SK-N-SH (cell line): ENCODE measurements at regions not wholly inside any gene's neighbourhood (a gene's known extent, or its start where the extent isn't known, plus 50 kb on each side); places are given as distances from the start of the nearest gene placed in this dataset.

Experiments
- CTCF ChIA-PET: fragments of 300-600, 350-600 bp; formaldehyde crosslinking; extraction: SDS; loops from one replicate; lab custom pipeline; 2021; lab: Yijun Ruan, JAX
- POLR2A ChIA-PET: fragments of 350-600 bp; sonication (Branson Sonifier 250); formaldehyde crosslinking; extraction: SDS; loops from one replicate; lab custom pipeline; 2020; ENCODE audit warnings: antibody characterized with exemption, inconsistent platforms; lab: Yijun Ruan, JAX
- DNase-seq: peaks from one replicate; pipeline ENCODE4 v3.0.0; 2012
- H2AFZ ChIP-seq: fragments of 200-600 bp; sonication (generic); 2 replicates; pipeline ENCODE4 v1.8.1; 2016; ENCODE audit warnings: antibody characterized with exemption, mild to moderate bottlenecking, low read depth
- H3F3A ChIP-seq: fragments of 200-600 bp; sonication (generic); replicated peaks from 2 replicates; pipeline ENCODE3; 2016; ENCODE audit warnings: antibody characterized with exemption, mild to moderate bottlenecking; ENCODE audit not compliant: insufficient read depth
- H3K27ac ChIP-seq, 2 experiments: fragments of 200-500 bp in 1 of 2; fragments of 200-600 bp in 1 of 2; sonication (Bioruptor generic) in 1 of 2; sonication (generic), shearing (Covaris generic) in 1 of 2; 2 replicates each; pipeline versions ENCODE4 v1.5.1 to v1.6.1; 2014 to 2016; ENCODE audit warnings: low read depth in 2 of 2, inconsistent platforms in 1 of 2, low read length in 1 of 2, mild to moderate bottlenecking in 1 of 2, mixed read lengths in 1 of 2
- H3K27me3 ChIP-seq: fragments of 200-600 bp; sonication (generic), shearing (Covaris generic); 2 replicates; pipeline ENCODE4 v1.6.1; 2016; ENCODE audit warnings: mixed run types; ENCODE audit not compliant: insufficient read depth
- H3K36me3 ChIP-seq, 2 experiments: fragments of 200-500 bp in 1 of 2; fragments of 200-600 bp in 1 of 2; sonication (Bioruptor generic) in 1 of 2; sonication (generic) in 1 of 2; replicated peaks in 1 of 2; 2 replicates each; pipeline versions ENCODE3 to v1.5.1; 2014 to 2016; ENCODE audit warnings: low read length in 1 of 2, mild to moderate bottlenecking in 1 of 2; ENCODE audit not compliant: insufficient read depth in 2 of 2, control insufficient read depth in 1 of 2
- H3K4me1 ChIP-seq, 2 experiments: fragments of 200-500 bp in 1 of 2; fragments of 200-600 bp in 1 of 2; sonication (Bioruptor generic) in 1 of 2; sonication (generic), shearing (Covaris generic) in 1 of 2; 2 replicates each; pipeline versions ENCODE4 v1.5.1 to v1.6.1; 2014 to 2016; ENCODE audit warnings: low read depth in 1 of 2, low read length in 1 of 2, mixed run types in 1 of 2; ENCODE audit not compliant: insufficient read depth in 2 of 2, control insufficient read depth in 1 of 2
- H3K4me2 ChIP-seq: fragments of 200-600 bp; sonication (generic), shearing (Covaris generic); 2 replicates; pipeline ENCODE4 v1.6.1; 2017; ENCODE audit warnings: mixed run types
- H3K4me3 ChIP-seq, 2 experiments: fragments of 200-500 bp in 1 of 2; fragments of 200-600 bp in 1 of 2; sonication (Bioruptor generic) in 1 of 2; sonication (generic), shearing (Covaris generic) in 1 of 2; 2 replicates each; pipeline versions ENCODE4 v1.5.1 to v1.8.1; 2014 to 2016; ENCODE audit warnings: low read depth in 2 of 2, inconsistent platforms in 1 of 2, low read length in 1 of 2, mild to moderate bottlenecking in 1 of 2, mixed read lengths in 1 of 2, moderate library complexity in 1 of 2
- H3K79me2 ChIP-seq: fragments of 200-600 bp; sonication (generic); 2 replicates; pipeline ENCODE4 v1.8.1; 2017; ENCODE audit warnings: mild to moderate bottlenecking; ENCODE audit not compliant: insufficient read depth
- H3K9ac ChIP-seq: fragments of 200-600 bp; sonication (generic); 2 replicates; pipeline ENCODE4 v1.6.1; 2017; ENCODE audit warnings: mixed run types
- H3K9me2 ChIP-seq: fragments of 200-600 bp; sonication (generic); 2 replicates; pipeline ENCODE4 v1.6.1; 2017; ENCODE audit warnings: mixed run types
- H3K9me3 ChIP-seq: fragments of 200-600 bp; sonication (generic); 2 replicates; pipeline ENCODE4 v1.6.1; 2017; ENCODE audit warnings: mixed run types, mild to moderate bottlenecking, moderate library complexity
- H4K20me1 ChIP-seq: fragments of 200-600 bp; sonication (generic); 2 replicates; pipeline ENCODE4 v1.6.1; 2017; ENCODE audit warnings: mild to moderate bottlenecking, mixed run types; ENCODE audit not compliant: insufficient read depth
- CHD2 ChIP-seq: fragments of 150-350 bp; IDR thresholded peaks from 2 replicates; pipeline ENCODE4 v1.6.1; 2018; ENCODE audit warnings: low read length; ENCODE audit not compliant: partially characterized antibody
- ELF1 ChIP-seq: IDR thresholded peaks from 2 replicates; pipeline ENCODE4 v1.4.0; 2012
- EP300 ChIP-seq, 2 experiments: IDR thresholded peaks; 2 replicates each; pipeline versions ENCODE4 v1.4.0 to v1.6.1; 2012; ENCODE audit warnings: borderline replicate concordance in 1 of 2, low read depth in 1 of 2, low read length in 1 of 2
- FOSL2 ChIP-seq: IDR thresholded peaks from 2 replicates; pipeline ENCODE4 v1.4.0; 2012; ENCODE audit warnings: low read depth, mild to moderate bottlenecking, moderate library complexity, borderline replicate concordance
- FOXJ3 ChIP-seq: sonication (generic); formaldehyde crosslinking; IDR thresholded peaks from 2 replicates; pipeline ENCODE4 v1.5.1; 2020; ENCODE audit warnings: mild to moderate bottlenecking, missing genetic modification reagents
- FOXM1 ChIP-seq: IDR thresholded peaks from 2 replicates; pipeline ENCODE4 v1.4.0; 2012; ENCODE audit warnings: low read depth, mild to moderate bottlenecking
- GATA2 ChIP-seq: sonication (generic); formaldehyde crosslinking; IDR thresholded peaks from 2 replicates; pipeline ENCODE4 v1.5.0; 2020; ENCODE audit warnings: mild to moderate bottlenecking, missing genetic modification reagents
- JUND ChIP-seq: IDR thresholded peaks from 2 replicates; pipeline ENCODE4 v1.4.0; 2012
- MXI1 ChIP-seq: IDR thresholded peaks from 2 replicates; pipeline ENCODE4 v1.6.1; 2012; ENCODE audit warnings: mild to moderate bottlenecking, low read depth, low read length, improper control_type of control experiment
- RCOR1 ChIP-seq: fragments of 150-350 bp; IDR thresholded peaks from 2 replicates; pipeline ENCODE4 v1.6.1; 2017; ENCODE audit warnings: antibody characterized with exemption, low read length
- RFX5 ChIP-seq: IDR thresholded peaks from 2 replicates; pipeline ENCODE4 v1.6.1; 2012; ENCODE audit warnings: mild to moderate bottlenecking, improper control_type of control experiment, low read length
- TCF12 ChIP-seq: IDR thresholded peaks from 2 replicates; pipeline ENCODE4 v1.4.0; 2012
- YY1 ChIP-seq: IDR thresholded peaks from 2 replicates; pipeline ENCODE4 v1.4.0; 2012; ENCODE audit warnings: low read depth, mild to moderate bottlenecking
- WGBS: methylation state at CpG from one replicate; pipeline ENCODE4 v1.1.6; 2017; ENCODE audit warnings: low lambda C conversion rate; 5-methylcytosine and 5-hydroxymethylcytosine counted together
- TF ChIP-seq, protein P1 (sequence below): fragments of 200-600 bp; sonication (generic); IDR thresholded peaks from 2 replicates; pipeline ENCODE4 v1.6.1; 2017; ENCODE audit warnings: antibody characterized with exemption, mild to moderate bottlenecking, moderate library complexity
- TF ChIP-seq, protein P2 (sequence below): IDR thresholded peaks from 2 replicates; pipeline ENCODE4 v1.4.0; 2012; ENCODE audit warnings: low read depth, borderline replicate concordance
- TF ChIP-seq, protein P3 (sequence below): IDR thresholded peaks from 2 replicates; pipeline ENCODE4; 2012
- TF ChIP-seq, protein P4 (sequence below): fragments of 150-350 bp; IDR thresholded peaks from 2 replicates; pipeline ENCODE4 v1.6.1; 2016; ENCODE audit warnings: mild to moderate bottlenecking, low read depth, low read length

DNA sequence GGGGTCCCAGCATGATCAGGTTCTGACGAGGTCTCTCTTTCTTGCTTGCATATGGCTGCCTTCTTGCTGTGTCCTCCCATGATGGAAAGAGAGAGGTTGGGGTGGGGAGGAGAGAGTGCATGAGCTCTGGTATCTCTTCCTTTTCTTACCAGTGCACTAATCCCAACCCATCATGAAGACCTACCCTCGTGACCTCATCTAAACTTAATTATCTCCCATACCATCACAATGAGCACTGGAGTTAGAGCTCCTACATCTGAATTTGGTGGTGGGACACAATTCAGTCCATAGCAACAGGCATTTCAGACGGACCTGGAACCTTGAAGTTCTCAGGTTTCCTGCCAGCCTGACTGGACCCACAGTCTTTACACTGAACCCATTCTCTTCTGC, 125.2 kb upstream of the ZNF648 start:
- Histone ChIP-seq H3F3A (no peaks in the 10 kb centered on the region), H4K20me1 (no peaks in the 10 kb centered on the region), H3K4me3 (no peak overlapping the region), H3K4me2 (no peak overlapping the region), H3K9me3 (no peaks in the 10 kb centered on the region), H3K27me3 (no peaks in the 10 kb centered on the region), H3K9ac (no peak overlapping the region), H3K36me3 (no peaks in the 10 kb centered on the region), H3K79me2 (no peaks in the 10 kb centered on the region), H2AFZ (no peak overlapping the region), H3K27ac (no peak overlapping the region), H3K4me1 (no peaks in the 10 kb centered on the region), H3K9me2 (no peaks in the 10 kb centered on the region)
- 26% methylated on average over 3 of the region's 3 CpGs for WGBS
- CTCF ChIA-PET: interaction anchor here (1.3 kb wide), 1 partner anchor 10 kb away, joined by 3 read pairs; no protein-coding TSS in a partner anchor
- TF ChIP-seq FOXJ3 (CRISPR knock-in tag): no peak
- no peak for TF ChIP-seq RFX5
- no peak for TF ChIP-seq GATA2 (CRISPR knock-in tag)
- TF ChIP-seq ELF1: no peak
- TF ChIP-seq, protein P1, sequence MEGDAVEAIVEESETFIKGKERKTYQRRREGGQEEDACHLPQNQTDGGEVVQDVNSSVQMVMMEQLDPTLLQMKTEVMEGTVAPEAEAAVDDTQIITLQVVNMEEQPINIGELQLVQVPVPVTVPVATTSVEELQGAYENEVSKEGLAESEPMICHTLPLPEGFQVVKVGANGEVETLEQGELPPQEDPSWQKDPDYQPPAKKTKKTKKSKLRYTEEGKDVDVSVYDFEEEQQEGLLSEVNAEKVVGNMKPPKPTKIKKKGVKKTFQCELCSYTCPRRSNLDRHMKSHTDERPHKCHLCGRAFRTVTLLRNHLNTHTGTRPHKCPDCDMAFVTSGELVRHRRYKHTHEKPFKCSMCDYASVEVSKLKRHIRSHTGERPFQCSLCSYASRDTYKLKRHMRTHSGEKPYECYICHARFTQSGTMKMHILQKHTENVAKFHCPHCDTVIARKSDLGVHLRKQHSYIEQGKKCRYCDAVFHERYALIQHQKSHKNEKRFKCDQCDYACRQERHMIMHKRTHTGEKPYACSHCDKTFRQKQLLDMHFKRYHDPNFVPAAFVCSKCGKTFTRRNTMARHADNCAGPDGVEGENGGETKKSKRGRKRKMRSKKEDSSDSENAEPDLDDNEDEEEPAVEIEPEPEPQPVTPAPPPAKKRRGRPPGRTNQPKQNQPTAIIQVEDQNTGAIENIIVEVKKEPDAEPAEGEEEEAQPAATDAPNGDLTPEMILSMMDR: no peak
- no peak for TF ChIP-seq MXI1
- no peak for TF ChIP-seq JUND
- no peak for TF ChIP-seq FOSL2
- no peak for TF ChIP-seq CHD2
- TF ChIP-seq, protein P2, sequence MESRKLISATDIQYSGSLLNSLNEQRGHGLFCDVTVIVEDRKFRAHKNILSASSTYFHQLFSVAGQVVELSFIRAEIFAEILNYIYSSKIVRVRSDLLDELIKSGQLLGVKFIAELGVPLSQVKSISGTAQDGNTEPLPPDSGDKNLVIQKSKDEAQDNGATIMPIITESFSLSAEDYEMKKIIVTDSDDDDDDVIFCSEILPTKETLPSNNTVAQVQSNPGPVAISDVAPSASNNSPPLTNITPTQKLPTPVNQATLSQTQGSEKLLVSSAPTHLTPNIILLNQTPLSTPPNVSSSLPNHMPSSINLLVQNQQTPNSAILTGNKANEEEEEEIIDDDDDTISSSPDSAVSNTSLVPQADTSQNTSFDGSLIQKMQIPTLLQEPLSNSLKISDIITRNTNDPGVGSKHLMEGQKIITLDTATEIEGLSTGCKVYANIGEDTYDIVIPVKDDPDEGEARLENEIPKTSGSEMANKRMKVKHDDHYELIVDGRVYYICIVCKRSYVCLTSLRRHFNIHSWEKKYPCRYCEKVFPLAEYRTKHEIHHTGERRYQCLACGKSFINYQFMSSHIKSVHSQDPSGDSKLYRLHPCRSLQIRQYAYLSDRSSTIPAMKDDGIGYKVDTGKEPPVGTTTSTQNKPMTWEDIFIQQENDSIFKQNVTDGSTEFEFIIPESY: no peak
- TF ChIP-seq, protein P3, sequence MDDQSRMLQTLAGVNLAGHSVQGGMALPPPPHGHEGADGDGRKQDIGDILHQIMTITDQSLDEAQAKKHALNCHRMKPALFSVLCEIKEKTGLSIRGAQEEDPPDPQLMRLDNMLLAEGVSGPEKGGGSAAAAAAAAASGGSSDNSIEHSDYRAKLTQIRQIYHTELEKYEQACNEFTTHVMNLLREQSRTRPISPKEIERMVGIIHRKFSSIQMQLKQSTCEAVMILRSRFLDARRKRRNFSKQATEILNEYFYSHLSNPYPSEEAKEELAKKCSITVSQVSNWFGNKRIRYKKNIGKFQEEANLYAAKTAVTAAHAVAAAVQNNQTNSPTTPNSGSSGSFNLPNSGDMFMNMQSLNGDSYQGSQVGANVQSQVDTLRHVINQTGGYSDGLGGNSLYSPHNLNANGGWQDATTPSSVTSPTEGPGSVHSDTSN: no peak
- TF ChIP-seq EP300 (IDR thresholded peaks at IDR 0.05; ENCODE audit: borderline replicate concordance in 1 of 2, low read depth in 1 of 2, low read length in 1 of 2): no peak
- TF ChIP-seq FOXM1: no peak
- TF ChIP-seq TCF12: no peak
- no peak for TF ChIP-seq YY1
- TF ChIP-seq RCOR1: no peak
- TF ChIP-seq, protein P4, sequence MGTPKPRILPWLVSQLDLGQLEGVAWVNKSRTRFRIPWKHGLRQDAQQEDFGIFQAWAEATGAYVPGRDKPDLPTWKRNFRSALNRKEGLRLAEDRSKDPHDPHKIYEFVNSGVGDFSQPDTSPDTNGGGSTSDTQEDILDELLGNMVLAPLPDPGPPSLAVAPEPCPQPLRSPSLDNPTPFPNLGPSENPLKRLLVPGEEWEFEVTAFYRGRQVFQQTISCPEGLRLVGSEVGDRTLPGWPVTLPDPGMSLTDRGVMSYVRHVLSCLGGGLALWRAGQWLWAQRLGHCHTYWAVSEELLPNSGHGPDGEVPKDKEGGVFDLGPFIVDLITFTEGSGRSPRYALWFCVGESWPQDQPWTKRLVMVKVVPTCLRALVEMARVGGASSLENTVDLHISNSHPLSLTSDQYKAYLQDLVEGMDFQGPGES: no peak
- DNase-seq: no peak
- POLR2A ChIA-PET: no interaction called here
